ENCODE measurements at regions not wholly inside any gene's neighbourhood (a gene's known extent, or its start where the extent isn't known, plus 50 kb on each side); places are given as distances from the start of the nearest gene placed in this dataset.
"Not testable (repeated sequence)": the region's sequence is repeated elsewhere in the genome, so short reads cannot be mapped to it uniquely, and the experiment has no call there.

DNA sequence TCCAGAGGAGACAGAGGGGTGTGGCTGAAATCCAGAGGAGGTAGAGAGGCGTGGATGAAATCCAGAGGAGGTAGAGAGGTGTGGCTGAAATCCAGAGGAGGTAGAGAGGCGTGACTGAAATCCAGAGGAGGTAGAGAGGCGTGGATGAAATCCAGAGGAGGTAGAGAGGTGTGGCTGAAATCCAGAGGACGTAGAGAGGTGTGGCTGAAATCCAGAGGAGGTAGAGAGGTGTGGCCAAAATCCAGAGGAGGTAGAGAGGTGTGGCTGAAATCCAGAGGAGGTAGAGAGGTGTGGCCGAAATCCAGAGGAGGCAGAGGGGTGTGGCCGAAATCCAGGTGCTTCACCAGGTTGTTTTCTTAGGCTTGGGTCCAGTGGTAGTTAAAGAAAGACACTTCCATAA, 58.7 kb upstream of the EPHB3 start:
- H3K9me2 ChIP-seq (ENCODE audit: insufficient read depth); intact Hi-C loops (cut with micrococcal nuclease); RAD21 ChIA-PET (ENCODE audit: low non-redundant PET in 1 of 2, low total read pairs in 2 of 2, uncharacterized antibody in 2 of 2, unreplicated experiment in 2 of 2); DNase-seq (ENCODE audit: low read depth, low spot score); H3K4me1 ChIP-seq (ENCODE audit: control insufficient read depth in 1 of 2, insufficient read depth in 2 of 2, low read length in 2 of 2); H3K36me3 ChIP-seq (ENCODE audit: control insufficient read depth in 1 of 2, insufficient read depth in 2 of 2, low read length in 2 of 2); POLR2A ChIA-PET; BruUV-seq (replicated peaks); H4K20me1 ChIP-seq (ENCODE audit: insufficient read depth); H3K4me2 ChIP-seq (ENCODE audit: low read length); H3K9ac ChIP-seq (ENCODE audit: low read length); H3K9me3 ChIP-seq (ENCODE audit: control insufficient read depth in 1 of 2, insufficient read depth in 1 of 2, low read depth in 1 of 2, low read length in 2 of 2); H2AFZ ChIP-seq (ENCODE audit: low read depth, low read length, poor library complexity, severe bottlenecking); H3K4me3 ChIP-seq (replicated peaks in 1 of 2; ENCODE audit: low read depth in 1 of 2, low read length in 2 of 2); ATAC-seq; CTCF ChIA-PET; H3K79me2 ChIP-seq (ENCODE audit: insufficient read depth, low read length); H3K27ac ChIP-seq (ENCODE audit: low read depth, low read length): not testable (repeated sequence)
- peaks cover 12% of the 10 kb centered on the region; the same call in 1 of the 2 replicates for H3K27me3 ChIP-seq (ENCODE audit: insufficient read depth, low read length)

DNA sequence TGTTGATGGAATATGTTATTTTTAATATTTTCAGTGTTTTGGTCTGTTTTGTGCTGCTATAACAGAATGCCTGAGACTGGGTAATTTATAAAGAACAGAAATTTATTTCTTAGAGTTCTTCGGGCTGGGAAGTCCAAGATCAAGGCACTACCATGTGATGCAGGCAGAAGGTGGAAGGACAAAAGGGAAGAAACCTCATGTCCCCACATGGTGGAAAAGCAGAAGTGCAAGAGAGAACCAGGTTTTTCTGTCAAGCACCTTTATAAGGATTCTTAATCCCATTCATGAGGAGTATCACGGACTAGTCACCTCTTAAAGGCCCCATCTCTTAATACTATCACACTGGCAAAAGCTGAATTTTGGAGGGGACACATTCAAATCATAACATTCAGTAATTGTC, 57.9 kb upstream of the EPHB3 start:
- Histone ChIP-seq H3K9me2 (ENCODE audit: insufficient read depth) (no peaks in the 10 kb centered on the region), H2AFZ (ENCODE audit: low read depth, low read length, poor library complexity, severe bottlenecking) (no peak overlapping the region), H3K27ac (ENCODE audit: low read depth, low read length) (no peak overlapping the region), H3K9ac (ENCODE audit: low read length) (no peak overlapping the region), H3K79me2 (ENCODE audit: insufficient read depth, low read length) (no peaks in the 10 kb centered on the region), H3K9me3 (ENCODE audit: control insufficient read depth in 1 of 2, insufficient read depth in 1 of 2, low read depth in 1 of 2, low read length in 2 of 2) (no peaks in the 10 kb centered on the region), H3K27me3 (ENCODE audit: insufficient read depth, low read length) (peaks cover 12% of the 10 kb centered on the region; the same call in 1 of the 2 replicates), H3K4me3 (replicated peaks in 1 of 2; ENCODE audit: low read depth in 1 of 2, low read length in 2 of 2) (no peak overlapping the region), H4K20me1 (ENCODE audit: insufficient read depth) (no peaks in the 10 kb centered on the region), H3K4me1 (ENCODE audit: control insufficient read depth in 1 of 2, insufficient read depth in 2 of 2, low read length in 2 of 2) (no peaks in the 10 kb centered on the region), H3K36me3 (ENCODE audit: control insufficient read depth in 1 of 2, insufficient read depth in 2 of 2, low read length in 2 of 2) (no peaks in the 10 kb centered on the region), H3K4me2 (ENCODE audit: low read length) (no peak overlapping the region)
- ATAC-seq (no peak), DNase-seq (ENCODE audit: low read depth, low spot score) (no peak)
- TF ChIP-seq SP1 (IDR thresholded peaks at IDR 0.05; ENCODE audit: low read depth): no peak
- TF ChIP-seq POLR2A (IDR thresholded peaks at IDR 0.05; ENCODE audit: borderline replicate concordance, extremely low read depth, insufficient read depth, insufficient read length): no peak
- no peak for TF ChIP-seq ELF1 (IDR thresholded peaks at IDR 0.05; ENCODE audit: borderline replicate concordance, low read depth)
- TF ChIP-seq, protein P1, sequence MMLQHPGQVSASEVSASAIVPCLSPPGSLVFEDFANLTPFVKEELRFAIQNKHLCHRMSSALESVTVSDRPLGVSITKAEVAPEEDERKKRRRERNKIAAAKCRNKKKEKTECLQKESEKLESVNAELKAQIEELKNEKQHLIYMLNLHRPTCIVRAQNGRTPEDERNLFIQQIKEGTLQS (IDR thresholded peaks at IDR 0.05): no peak
- TF ChIP-seq, protein P2, sequence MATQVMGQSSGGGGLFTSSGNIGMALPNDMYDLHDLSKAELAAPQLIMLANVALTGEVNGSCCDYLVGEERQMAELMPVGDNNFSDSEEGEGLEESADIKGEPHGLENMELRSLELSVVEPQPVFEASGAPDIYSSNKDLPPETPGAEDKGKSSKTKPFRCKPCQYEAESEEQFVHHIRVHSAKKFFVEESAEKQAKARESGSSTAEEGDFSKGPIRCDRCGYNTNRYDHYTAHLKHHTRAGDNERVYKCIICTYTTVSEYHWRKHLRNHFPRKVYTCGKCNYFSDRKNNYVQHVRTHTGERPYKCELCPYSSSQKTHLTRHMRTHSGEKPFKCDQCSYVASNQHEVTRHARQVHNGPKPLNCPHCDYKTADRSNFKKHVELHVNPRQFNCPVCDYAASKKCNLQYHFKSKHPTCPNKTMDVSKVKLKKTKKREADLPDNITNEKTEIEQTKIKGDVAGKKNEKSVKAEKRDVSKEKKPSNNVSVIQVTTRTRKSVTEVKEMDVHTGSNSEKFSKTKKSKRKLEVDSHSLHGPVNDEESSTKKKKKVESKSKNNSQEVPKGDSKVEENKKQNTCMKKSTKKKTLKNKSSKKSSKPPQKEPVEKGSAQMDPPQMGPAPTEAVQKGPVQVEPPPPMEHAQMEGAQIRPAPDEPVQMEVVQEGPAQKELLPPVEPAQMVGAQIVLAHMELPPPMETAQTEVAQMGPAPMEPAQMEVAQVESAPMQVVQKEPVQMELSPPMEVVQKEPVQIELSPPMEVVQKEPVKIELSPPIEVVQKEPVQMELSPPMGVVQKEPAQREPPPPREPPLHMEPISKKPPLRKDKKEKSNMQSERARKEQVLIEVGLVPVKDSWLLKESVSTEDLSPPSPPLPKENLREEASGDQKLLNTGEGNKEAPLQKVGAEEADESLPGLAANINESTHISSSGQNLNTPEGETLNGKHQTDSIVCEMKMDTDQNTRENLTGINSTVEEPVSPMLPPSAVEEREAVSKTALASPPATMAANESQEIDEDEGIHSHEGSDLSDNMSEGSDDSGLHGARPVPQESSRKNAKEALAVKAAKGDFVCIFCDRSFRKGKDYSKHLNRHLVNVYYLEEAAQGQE (IDR thresholded peaks at IDR 0.05; ENCODE audit: low read depth): no peak
- no peak for TF ChIP-seq EGR1 (IDR thresholded peaks at IDR 0.05; ENCODE audit: low read depth)
- no peak for TF ChIP-seq EZH2 (IDR thresholded peaks at IDR 0.05)
- no peak for TF ChIP-seq FOSL1 (IDR thresholded peaks at IDR 0.05; ENCODE audit: low read depth)
- no peak for TF ChIP-seq MAX (IDR thresholded peaks at IDR 0.05)
- no peak for TF ChIP-seq EZH2phosphoT487 (IDR thresholded peaks at IDR 0.05; ENCODE audit: borderline replicate concordance)
- no peak for TF ChIP-seq SRF (IDR thresholded peaks at IDR 0.05; ENCODE audit: low read depth)
- TF ChIP-seq CBX3 (IDR thresholded peaks at IDR 0.05; ENCODE audit: low read depth): no peak
- TF ChIP-seq CEBPB (IDR thresholded peaks at IDR 0.05; ENCODE audit: low read depth): no peak
- no peak for TF ChIP-seq ZNF274 (IDR thresholded peaks at IDR 0.05; ENCODE audit: low read depth, low read length)
- no peak for TF ChIP-seq SIN3A (IDR thresholded peaks at IDR 0.05; ENCODE audit: low read depth)
- TF ChIP-seq RAD21 (IDR thresholded peaks at IDR 0.05; ENCODE audit: low read depth): no peak
- TF ChIP-seq ZFX (IDR thresholded peaks at IDR 0.05): no peak
- TF ChIP-seq, protein P3, sequence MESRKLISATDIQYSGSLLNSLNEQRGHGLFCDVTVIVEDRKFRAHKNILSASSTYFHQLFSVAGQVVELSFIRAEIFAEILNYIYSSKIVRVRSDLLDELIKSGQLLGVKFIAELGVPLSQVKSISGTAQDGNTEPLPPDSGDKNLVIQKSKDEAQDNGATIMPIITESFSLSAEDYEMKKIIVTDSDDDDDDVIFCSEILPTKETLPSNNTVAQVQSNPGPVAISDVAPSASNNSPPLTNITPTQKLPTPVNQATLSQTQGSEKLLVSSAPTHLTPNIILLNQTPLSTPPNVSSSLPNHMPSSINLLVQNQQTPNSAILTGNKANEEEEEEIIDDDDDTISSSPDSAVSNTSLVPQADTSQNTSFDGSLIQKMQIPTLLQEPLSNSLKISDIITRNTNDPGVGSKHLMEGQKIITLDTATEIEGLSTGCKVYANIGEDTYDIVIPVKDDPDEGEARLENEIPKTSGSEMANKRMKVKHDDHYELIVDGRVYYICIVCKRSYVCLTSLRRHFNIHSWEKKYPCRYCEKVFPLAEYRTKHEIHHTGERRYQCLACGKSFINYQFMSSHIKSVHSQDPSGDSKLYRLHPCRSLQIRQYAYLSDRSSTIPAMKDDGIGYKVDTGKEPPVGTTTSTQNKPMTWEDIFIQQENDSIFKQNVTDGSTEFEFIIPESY (IDR thresholded peaks at IDR 0.05; ENCODE audit: extremely low read depth, insufficient replicate concordance, low read length): no peak
- no TSS peak for BruUV-seq (replicated peaks)
- ChIA-PET CTCF (no interaction called here), POLR2A (no interaction called here), RAD21 (ENCODE audit: low non-redundant PET in 1 of 2, low total read pairs in 2 of 2, uncharacterized antibody in 2 of 2, unreplicated experiment in 2 of 2) (no interaction called here)
- intact Hi-C loops (cut with micrococcal nuclease): no loop called here
